Loucy (cell line): ENCODE measurements at regions not wholly inside any gene's neighbourhood (a gene's known extent, or its start where the extent isn't known, plus 50 kb on each side); places are given as distances from the start of the nearest gene placed in this dataset.

Experiments
- CTCF ChIP-seq: fragments of 200-600 bp; sonication (generic); conservative IDR thresholded peaks from 2 replicates; pipeline ENCODE4 v1.5.1; 2014; ENCODE audit warnings: mild to moderate bottlenecking, antibody characterized with exemption, low read length
- EZH2phosphoT487 ChIP-seq: fragments of 200-600 bp; IDR thresholded peaks from 2 replicates; pipeline ENCODE4 v1.6.1; 2018; ENCODE audit warnings: antibody characterized with exemption, mild to moderate bottlenecking, moderate library complexity, borderline replicate concordance

GRCh38 chr1:34682452-34683223, 72.2 kb upstream of the GJB5 start:
- TF ChIP-seq CTCF (no peak), EZH2phosphoT487 (no peak)
